Neural cell (in vitro differentiated cells): ENCODE measurements at regions not wholly inside any gene's neighbourhood (a gene's known extent, or its start where the extent isn't known, plus 50 kb on each side); places are given as distances from the start of the nearest gene placed in this dataset.

Source experiments
- H2AFZ ChIP-seq: fragments of 200-600, 300-800 bp; sonication (generic), shearing (Covaris generic); 2 replicates; pipeline ENCODE4 v1.6.0; 2014; ENCODE audit warnings: low read depth, mild to moderate bottlenecking, antibody characterized with exemption, low read length, moderate library complexity
- H3F3A ChIP-seq: fragments of 200-600 bp; shearing (Covaris generic); 2 replicates; pipeline ENCODE4 v1.6.1; 2016; ENCODE audit warnings: mild to moderate bottlenecking, moderate library complexity, mixed read lengths, antibody characterized with exemption, low read length; ENCODE audit not compliant: insufficient read depth, poor library complexity, severe bottlenecking
- H3K27ac ChIP-seq: fragments of 200-600, 300-800 bp; sonication (generic), shearing (Covaris generic); 2 replicates; pipeline ENCODE4 v1.5.1; 2014; ENCODE audit warnings: mild to moderate bottlenecking, low read length, moderate library complexity
- H3K27me3 ChIP-seq: fragments of 300-800, 200-600 bp; sonication (generic), shearing (Covaris generic); 2 replicates; pipeline ENCODE4 v1.6.0; 2014; ENCODE audit warnings: mild to moderate bottlenecking, low read depth, low read length, moderate library complexity; ENCODE audit not compliant: insufficient read depth
- H3K36me3 ChIP-seq: fragments of 300-800, 200-600 bp; sonication (generic), shearing (Covaris generic); 2 replicates; pipeline ENCODE4 v1.5.1; 2014; ENCODE audit warnings: mild to moderate bottlenecking, antibody characterized with exemption, low read length, moderate library complexity; ENCODE audit not compliant: insufficient read depth
- H3K4me2 ChIP-seq: fragments of 300-800, 200-600 bp; sonication (generic), shearing (Covaris generic); 2 replicates; pipeline ENCODE4 v1.6.0; 2014; ENCODE audit warnings: mild to moderate bottlenecking, low read length
- H3K4me3 ChIP-seq: fragments of 300-800, 200-600 bp; sonication (generic), shearing (Covaris generic); 2 replicates; pipeline ENCODE4 v1.5.1; 2014; ENCODE audit warnings: mild to moderate bottlenecking, low read length, moderate library complexity
- H3K79me2 ChIP-seq: fragments of 200-600 bp; shearing (Covaris generic); replicated peaks from 2 replicates; pipeline ENCODE4 v1.6.0; 2014; ENCODE audit warnings: mild to moderate bottlenecking, low read length, moderate library complexity; ENCODE audit not compliant: insufficient read depth
- H3K9ac ChIP-seq: fragments of 300-800, 200-600 bp; sonication (generic), shearing (Covaris generic); 2 replicates; pipeline ENCODE4 v1.6.1; 2016; ENCODE audit warnings: mild to moderate bottlenecking, low read length, mixed read lengths
- H3K9me2 ChIP-seq: fragments of 200-600 bp; shearing (Covaris generic); 2 replicates; pipeline ENCODE4 v1.6.1; 2016; ENCODE audit warnings: mild to moderate bottlenecking, low read length, mixed read lengths; ENCODE audit not compliant: insufficient read depth
- H3K9me3 ChIP-seq: fragments of 200-600, 300-800 bp; sonication (generic), shearing (Covaris generic); 2 replicates; pipeline ENCODE4 v1.6.1; 2016; ENCODE audit warnings: mild to moderate bottlenecking, mixed run types, low read length, moderate library complexity, mixed read lengths
- H4K20me1 ChIP-seq: fragments of 200-600 bp; shearing (Covaris generic); 2 replicates; pipeline ENCODE4 v1.6.1; 2016; ENCODE audit warnings: mild to moderate bottlenecking, mixed run types; ENCODE audit not compliant: insufficient read depth
- EP300 ChIP-seq: fragments of 450-650 bp; conservative IDR thresholded peaks from 2 replicates; pipeline ENCODE4 v1.6.1; 2014; ENCODE audit warnings: antibody characterized with exemption, mild to moderate bottlenecking, moderate library complexity; ENCODE audit not compliant: poor library complexity, severe bottlenecking
- EZH2 ChIP-seq: fragments of 200-600, 300-800 bp; shearing (Covaris generic), sonication (generic); IDR thresholded peaks from 2 replicates; pipeline ENCODE4 v1.6.1; 2014; ENCODE audit warnings: antibody characterized with exemption, low read length, borderline replicate concordance, mild to moderate bottlenecking; ENCODE audit not compliant: insufficient read depth, poor library complexity, severe bottlenecking
- MXI1 ChIP-seq: fragments of 450-650 bp; conservative IDR thresholded peaks from 2 replicates; pipeline ENCODE4 v1.6.1; 2014; ENCODE audit warnings: antibody characterized with exemption, mild to moderate bottlenecking; ENCODE audit not compliant: poor library complexity, severe bottlenecking
- POLR2AphosphoS5 ChIP-seq: IDR thresholded peaks from 2 replicates; pipeline ENCODE4 v1.6.1; 2012
- RAD21 ChIP-seq: fragments of 450-650 bp; conservative IDR thresholded peaks from 2 replicates; pipeline ENCODE4 v1.6.1; 2014; ENCODE audit warnings: antibody characterized with exemption, mild to moderate bottlenecking, moderate library complexity
- SMC3 ChIP-seq: fragments of 450-650 bp; conservative IDR thresholded peaks from 2 replicates; pipeline ENCODE4 v1.6.1; 2014; ENCODE audit warnings: antibody characterized with exemption, mild to moderate bottlenecking, moderate library complexity; ENCODE audit not compliant: poor library complexity
- TAF1 ChIP-seq: IDR thresholded peaks from 2 replicates; pipeline ENCODE4 v1.6.1; 2012; ENCODE audit warnings: low read depth
- TF ChIP-seq, protein P1 (sequence below): fragments of 450-650 bp; IDR thresholded peaks from 2 replicates; pipeline ENCODE4 v1.5.1; 2014; ENCODE audit warnings: antibody characterized with exemption, mild to moderate bottlenecking, moderate library complexity; ENCODE audit not compliant: poor library complexity, severe bottlenecking
- TF ChIP-seq, protein P2 (sequence below): IDR thresholded peaks from 2 replicates; pipeline ENCODE4 v1.6.1; 2012; ENCODE audit warnings: borderline replicate concordance

DNA sequence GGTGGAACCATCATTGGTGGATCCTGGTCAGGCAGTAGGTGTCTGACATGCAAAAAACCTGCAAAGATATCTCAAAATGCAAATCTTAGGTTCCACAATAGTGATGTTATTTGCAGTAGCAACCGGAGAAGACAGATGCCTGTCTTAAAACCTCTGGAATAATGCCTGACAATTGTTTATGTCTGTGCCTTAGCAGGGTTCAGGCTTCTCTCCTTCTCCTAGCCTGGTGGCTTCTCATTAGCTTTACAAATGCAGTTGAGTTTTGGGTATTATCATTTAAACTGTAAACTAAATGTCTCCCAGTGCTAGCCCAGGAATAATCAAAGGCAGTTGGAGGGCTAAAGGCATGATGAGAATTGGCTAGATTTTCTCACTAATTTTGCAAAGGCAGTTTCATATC, 146.3 kb upstream of the NRG3 start:
- Histone ChIP-seq H3K9ac (no peak overlapping the region), H3K27me3 (no peaks in the 10 kb centered on the region), H2AFZ (no peak overlapping the region), H3K36me3 (no peaks in the 10 kb centered on the region), H4K20me1 (no peaks in the 10 kb centered on the region), H3K4me3 (no peak overlapping the region), H3K4me2 (no peak overlapping the region), H3K27ac (no peak overlapping the region), H3F3A (no peaks in the 10 kb centered on the region), H3K9me2 (no peaks in the 10 kb centered on the region), H3K79me2 (no peaks in the 10 kb centered on the region), H3K9me3 (no peaks in the 10 kb centered on the region)
- TF ChIP-seq, protein P1, sequence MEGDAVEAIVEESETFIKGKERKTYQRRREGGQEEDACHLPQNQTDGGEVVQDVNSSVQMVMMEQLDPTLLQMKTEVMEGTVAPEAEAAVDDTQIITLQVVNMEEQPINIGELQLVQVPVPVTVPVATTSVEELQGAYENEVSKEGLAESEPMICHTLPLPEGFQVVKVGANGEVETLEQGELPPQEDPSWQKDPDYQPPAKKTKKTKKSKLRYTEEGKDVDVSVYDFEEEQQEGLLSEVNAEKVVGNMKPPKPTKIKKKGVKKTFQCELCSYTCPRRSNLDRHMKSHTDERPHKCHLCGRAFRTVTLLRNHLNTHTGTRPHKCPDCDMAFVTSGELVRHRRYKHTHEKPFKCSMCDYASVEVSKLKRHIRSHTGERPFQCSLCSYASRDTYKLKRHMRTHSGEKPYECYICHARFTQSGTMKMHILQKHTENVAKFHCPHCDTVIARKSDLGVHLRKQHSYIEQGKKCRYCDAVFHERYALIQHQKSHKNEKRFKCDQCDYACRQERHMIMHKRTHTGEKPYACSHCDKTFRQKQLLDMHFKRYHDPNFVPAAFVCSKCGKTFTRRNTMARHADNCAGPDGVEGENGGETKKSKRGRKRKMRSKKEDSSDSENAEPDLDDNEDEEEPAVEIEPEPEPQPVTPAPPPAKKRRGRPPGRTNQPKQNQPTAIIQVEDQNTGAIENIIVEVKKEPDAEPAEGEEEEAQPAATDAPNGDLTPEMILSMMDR: no peak
- no peak for TF ChIP-seq RAD21
- no peak for TF ChIP-seq EP300
- TF ChIP-seq POLR2AphosphoS5: no peak
- no peak for TF ChIP-seq SMC3
- TF ChIP-seq EZH2: no peak
- TF ChIP-seq, protein P2, sequence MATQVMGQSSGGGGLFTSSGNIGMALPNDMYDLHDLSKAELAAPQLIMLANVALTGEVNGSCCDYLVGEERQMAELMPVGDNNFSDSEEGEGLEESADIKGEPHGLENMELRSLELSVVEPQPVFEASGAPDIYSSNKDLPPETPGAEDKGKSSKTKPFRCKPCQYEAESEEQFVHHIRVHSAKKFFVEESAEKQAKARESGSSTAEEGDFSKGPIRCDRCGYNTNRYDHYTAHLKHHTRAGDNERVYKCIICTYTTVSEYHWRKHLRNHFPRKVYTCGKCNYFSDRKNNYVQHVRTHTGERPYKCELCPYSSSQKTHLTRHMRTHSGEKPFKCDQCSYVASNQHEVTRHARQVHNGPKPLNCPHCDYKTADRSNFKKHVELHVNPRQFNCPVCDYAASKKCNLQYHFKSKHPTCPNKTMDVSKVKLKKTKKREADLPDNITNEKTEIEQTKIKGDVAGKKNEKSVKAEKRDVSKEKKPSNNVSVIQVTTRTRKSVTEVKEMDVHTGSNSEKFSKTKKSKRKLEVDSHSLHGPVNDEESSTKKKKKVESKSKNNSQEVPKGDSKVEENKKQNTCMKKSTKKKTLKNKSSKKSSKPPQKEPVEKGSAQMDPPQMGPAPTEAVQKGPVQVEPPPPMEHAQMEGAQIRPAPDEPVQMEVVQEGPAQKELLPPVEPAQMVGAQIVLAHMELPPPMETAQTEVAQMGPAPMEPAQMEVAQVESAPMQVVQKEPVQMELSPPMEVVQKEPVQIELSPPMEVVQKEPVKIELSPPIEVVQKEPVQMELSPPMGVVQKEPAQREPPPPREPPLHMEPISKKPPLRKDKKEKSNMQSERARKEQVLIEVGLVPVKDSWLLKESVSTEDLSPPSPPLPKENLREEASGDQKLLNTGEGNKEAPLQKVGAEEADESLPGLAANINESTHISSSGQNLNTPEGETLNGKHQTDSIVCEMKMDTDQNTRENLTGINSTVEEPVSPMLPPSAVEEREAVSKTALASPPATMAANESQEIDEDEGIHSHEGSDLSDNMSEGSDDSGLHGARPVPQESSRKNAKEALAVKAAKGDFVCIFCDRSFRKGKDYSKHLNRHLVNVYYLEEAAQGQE: no peak
- no peak for TF ChIP-seq TAF1
- no peak for TF ChIP-seq MXI1

DNA sequence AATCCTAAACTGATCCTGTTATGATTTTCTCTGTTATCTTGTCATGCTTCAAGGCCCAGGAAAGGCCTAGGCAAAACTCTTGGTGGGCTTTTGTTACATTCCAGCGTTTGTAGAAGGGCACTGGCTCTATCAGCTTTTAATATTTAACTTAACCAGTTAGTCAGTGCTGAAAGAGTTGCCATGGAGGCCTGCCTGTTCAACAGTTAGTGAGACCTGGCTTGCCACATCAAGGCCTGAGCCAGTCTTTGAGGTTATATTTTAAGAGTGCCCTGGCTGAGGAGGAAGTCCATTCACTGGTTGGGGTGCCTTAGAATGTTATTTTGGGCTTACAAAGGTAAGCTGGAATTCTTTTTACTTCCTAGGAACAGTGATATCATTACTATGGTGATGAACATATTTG, 144.1 kb upstream of the NRG3 start:
- Histone ChIP-seq H3K27me3 (no peaks in the 10 kb centered on the region), H3K27ac (no peak overlapping the region), H3K79me2 (no peaks in the 10 kb centered on the region), H4K20me1 (no peaks in the 10 kb centered on the region), H3K9me2 (no peaks in the 10 kb centered on the region), H2AFZ (no peak overlapping the region), H3F3A (no peaks in the 10 kb centered on the region), H3K36me3 (no peaks in the 10 kb centered on the region), H3K4me3 (no peak overlapping the region), H3K4me2 (no peak overlapping the region), H3K9me3 (no peaks in the 10 kb centered on the region), H3K9ac (no peak overlapping the region)
- TF ChIP-seq, protein P2: no peak
- no peak for TF ChIP-seq EZH2
- no peak for TF ChIP-seq TAF1
- TF ChIP-seq MXI1: no peak
- no peak for TF ChIP-seq POLR2AphosphoS5
- TF ChIP-seq EP300: no peak
- no peak for TF ChIP-seq RAD21
- no peak for TF ChIP-seq SMC3
